GM19351 (cell line): ENCODE measurements at regions not wholly inside any gene's neighbourhood (a gene's known extent, or its start where the extent isn't known, plus 50 kb on each side); places are given as distances from the start of the nearest gene placed in this dataset.
"Not testable (repeated sequence)": the region's sequence is repeated elsewhere in the genome, so short reads cannot be mapped to it uniquely, and the experiment has no call there.

Source experiments
- ATAC-seq: cut with Tn5 transposase; IDR thresholded peaks from one replicate; pipeline ENCODE4 v1.9.1; 2021; ENCODE audit warnings: mild to moderate bottlenecking, moderate library complexity; ENCODE audit not compliant: unreplicated experiment

DNA sequence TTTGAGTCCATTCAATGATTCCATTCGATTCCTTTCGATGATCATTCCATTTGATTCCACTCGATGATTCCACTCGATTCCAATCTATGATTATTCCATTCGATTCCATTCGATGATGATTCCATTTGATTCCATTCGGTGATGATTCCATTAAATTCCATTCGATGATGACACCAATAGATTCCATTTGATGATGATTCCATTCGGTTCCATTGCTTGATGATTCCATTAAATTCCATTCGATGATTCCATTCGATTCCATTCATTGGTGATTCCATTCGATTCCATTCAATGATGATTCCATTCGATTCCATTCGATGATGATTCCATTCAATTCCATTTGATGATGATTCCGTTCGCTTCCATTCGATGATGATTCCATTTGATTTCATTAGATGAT is 1104.1 kb downstream of the RPIA start:
- not testable (repeated sequence) for ATAC-seq

- ATAC-seq = no peak
These were observed 1106.0 kb downstream of the RPIA start for GRCh38 chr2:89797320-89798038.

- ATAC-seq = not testable (repeated sequence)
These were observed 1109.7 kb downstream of the RPIA start for GRCh38 chr2:89801207-89801606.

DNA sequence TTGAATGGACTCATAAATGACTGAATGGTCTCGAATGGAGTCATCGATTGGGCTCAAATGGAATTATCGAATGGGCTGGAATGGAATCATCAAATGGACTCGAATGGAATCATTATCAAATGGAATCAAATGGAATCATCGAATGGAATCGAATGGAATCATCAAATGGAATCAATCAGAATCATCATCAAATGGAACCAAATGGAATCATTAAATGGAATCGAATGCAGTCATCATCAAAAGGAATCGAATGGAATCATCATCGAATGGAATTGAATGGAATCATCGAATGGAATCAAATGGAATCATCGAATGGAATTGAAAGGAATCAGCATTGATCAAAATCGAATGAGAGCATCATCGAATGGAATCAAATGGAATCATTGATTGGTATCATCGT is 1114.9 kb downstream of the RPIA start:
- ATAC-seq = not testable (repeated sequence)

- no peak for ATAC-seq
These were observed 1119.8 kb downstream of the RPIA start for GRCh38 chr2:89811295-89811694.

GRCh38 chr2:89811910-89812309 is 1120.4 kb downstream of the RPIA start:
- ATAC-seq = not testable (repeated sequence)

GRCh38 chr2:89814359-89814758 is 1122.9 kb downstream of the RPIA start:
- ATAC-seq = not testable (repeated sequence)

- ATAC-seq = no peak
These were observed 1127.4 kb downstream of the RPIA start for GRCh38 chr2:89818873-89819272.

- no peak for ATAC-seq
These were observed 1128.3 kb downstream of the RPIA start for GRCh38 chr2:89819809-89820208.

DNA sequence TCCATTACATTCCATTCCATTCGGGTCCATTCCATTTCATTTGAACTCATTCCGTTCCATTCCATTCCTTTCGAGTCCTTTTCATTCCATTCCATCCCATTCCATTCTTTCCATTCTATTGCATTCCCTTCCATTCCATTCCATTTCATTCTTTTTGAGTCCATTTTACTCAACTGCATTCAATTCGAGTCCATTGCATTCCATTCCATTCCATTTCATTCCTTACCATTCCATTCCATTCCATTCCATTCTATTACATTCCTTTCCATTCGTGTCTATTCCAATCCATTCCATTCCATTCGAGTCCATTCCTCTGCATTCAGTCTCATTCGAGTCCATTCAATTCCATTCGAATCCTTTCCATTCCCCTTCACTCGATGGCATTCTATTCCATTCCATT is 1128.8 kb downstream of the RPIA start:
- no peak for ATAC-seq

- no peak for ATAC-seq
These were observed 1130.0 kb downstream of the RPIA start for GRCh38 chr2:89821455-89821945.

DNA sequence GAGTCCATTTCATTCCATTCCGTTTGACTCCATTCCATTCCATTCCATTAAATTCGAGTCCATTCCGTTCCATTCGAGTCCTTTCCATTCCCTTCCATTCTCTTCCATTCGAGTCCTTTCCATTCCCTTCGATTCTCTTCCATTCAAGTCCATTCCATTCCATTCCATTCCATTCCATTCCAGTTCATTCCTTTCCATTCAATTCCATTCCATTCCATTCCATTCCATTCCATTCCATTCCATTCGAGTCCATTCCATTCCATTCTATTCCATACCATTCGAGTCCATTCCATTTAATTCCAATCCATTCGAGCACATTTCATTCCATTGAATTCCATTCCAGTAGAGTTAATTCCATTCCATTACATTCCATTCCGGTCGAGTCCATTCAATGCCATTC is 1130.9 kb downstream of the RPIA start:
- ATAC-seq = not testable (repeated sequence)

- no peak for ATAC-seq
These were observed 1132.1 kb downstream of the RPIA start for GRCh38 chr2:89823556-89823955.

GRCh38 chr2:89825034-89825433 is 1133.6 kb downstream of the RPIA start:
- no peak for ATAC-seq

- not testable (repeated sequence) for ATAC-seq
These were observed 1135.3 kb downstream of the RPIA start for GRCh38 chr2:89826741-89827140.

- not testable (repeated sequence) for ATAC-seq
These were observed 1136.4 kb downstream of the RPIA start for GRCh38 chr2:89827829-89828228.

DNA sequence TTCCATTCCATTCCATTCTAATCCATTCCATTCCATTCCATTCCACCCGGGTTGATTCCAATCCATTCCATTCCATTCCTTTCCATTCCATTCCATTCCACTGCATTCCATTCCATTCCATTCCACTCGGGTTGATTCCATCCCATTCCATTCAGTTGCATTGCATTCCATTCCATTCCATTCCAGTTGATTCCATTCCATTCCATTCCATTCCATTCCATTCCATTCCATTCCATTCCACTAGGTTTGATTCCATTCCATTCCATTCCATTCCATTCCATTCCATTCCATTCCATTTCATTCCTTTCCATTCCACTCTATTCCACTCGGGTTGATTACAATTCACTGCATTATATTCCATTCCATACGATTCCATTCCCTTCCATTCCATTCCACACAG is 1136.9 kb downstream of the RPIA start:
- ATAC-seq = not testable (repeated sequence)

GRCh38 chr2:89828961-89829631 is 1137.6 kb downstream of the RPIA start:
- not testable (repeated sequence) for ATAC-seq

DNA sequence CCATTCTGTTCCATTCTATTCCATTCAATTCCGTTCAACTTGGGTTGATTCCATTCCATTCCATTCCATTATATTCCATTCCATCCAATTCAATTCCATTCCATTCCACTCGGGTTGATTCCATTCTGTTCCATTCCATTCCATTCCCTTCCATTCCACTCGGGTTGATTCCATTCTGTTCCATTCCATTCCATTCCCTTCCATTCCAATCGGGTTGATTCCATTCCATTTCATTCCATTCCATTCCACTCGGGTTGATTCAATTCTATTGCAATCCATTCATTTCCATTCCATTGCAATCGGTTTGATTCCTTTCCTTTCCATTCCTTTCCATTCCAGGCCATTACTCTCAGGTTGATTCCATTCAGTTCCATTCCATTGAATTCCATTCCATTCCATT is 1138.4 kb downstream of the RPIA start:
- ATAC-seq = no peak

DNA sequence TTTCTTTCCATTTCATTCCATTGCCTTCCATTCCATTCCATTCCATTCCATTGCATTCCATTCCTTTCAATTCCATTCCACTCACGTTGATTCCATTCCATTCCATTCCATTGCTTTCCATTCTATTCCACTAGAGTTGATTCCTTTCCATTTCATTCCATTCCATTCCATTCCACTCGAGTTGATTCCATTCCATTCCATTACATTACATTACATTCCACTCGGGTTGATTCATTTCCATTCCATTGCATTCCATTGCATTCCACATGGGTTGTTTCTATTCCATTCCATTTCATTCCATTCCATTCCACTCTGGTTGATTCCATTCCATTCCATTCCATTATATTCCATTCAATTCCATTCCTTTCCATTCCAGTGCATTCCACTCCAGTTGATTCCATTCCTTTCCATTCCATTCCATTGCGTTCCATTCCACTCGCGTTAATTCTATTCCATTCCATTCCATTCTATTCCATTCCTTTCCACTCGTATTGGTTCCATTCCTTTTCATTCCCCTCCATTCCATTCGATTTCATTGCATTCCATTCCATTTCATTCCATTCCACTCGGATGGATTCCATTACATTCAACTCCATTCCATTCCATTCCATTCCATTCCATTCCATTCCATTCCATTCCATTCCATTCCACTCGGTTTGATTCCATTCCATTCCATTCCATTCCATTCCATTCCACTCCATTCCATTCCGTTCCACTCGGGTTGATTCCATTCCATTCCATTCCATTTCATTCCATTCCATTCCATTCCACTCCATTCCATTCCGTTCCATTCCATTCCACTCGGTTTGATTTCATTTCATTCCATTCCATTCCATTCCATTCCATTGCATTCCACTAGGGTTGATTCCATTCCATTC is 1139.1 kb downstream of the RPIA start:
- not testable (repeated sequence) for ATAC-seq
